ENCODE measurements at regions not wholly inside any gene's neighbourhood (a gene's known extent, or its start where the extent isn't known, plus 50 kb on each side); places are given as distances from the start of the nearest gene placed in this dataset.

GRCh38 chr13:79680485-79680884 lies 199.5 kb downstream of the NDFIP2 start:
- no peak for DNase-seq

- DNase-seq, result no peak
Observed at GRCh38 chr13:79679334-79679733, 198.4 kb downstream of the NDFIP2 start.

- DNase-seq, result no peak
Observed at GRCh38 chr13:79678100-79678499, 197.1 kb downstream of the NDFIP2 start.

DNA sequence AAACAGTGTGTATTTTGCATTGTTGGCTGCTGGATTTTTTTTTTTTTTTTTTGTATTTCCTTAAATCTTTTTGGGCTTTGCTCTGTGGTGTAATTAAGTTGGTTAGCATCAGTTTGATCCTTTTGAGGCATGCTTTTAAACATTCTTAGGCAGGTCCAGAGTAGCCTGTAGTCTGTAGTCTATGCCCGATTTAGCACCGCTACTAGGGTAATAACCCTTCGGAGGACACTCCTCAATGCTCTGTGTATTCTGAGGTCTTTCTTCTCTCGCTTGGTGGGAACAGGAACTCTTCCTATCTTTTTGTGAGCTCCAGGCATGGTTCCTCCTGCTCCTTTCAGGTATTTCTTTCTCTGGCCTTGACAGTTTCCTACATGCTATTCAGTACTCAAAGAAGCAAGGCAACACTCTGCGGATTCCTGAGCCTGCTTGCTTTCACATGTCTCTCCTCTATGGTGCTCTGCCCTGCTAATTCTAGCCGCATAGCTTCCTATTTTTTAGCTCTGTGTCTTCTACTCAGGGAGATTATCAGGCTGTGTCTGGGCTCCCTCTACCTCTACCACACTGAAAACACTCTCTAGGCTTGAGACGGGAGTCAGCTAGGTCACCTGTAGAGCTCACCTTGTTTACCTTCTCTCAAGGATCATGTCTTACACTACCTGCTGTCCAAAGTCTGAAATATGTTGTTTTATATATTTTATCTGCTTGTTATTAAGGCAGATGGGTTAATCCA lies 195.1 kb downstream of the NDFIP2 start:
- DNase-seq, result no peak

- DNase-seq, result no peak
Observed at GRCh38 chr13:79674765-79675515, 194.0 kb downstream of the NDFIP2 start.

- DNase-seq, result no peak
Observed at GRCh38 chr13:79673993-79674377, 193.0 kb downstream of the NDFIP2 start.

GRCh38 chr13:79673310-79673992 lies 192.5 kb downstream of the NDFIP2 start:
- no peak for DNase-seq

- DNase-seq, result no peak
Observed at GRCh38 chr13:79671420-79671819, 190.5 kb downstream of the NDFIP2 start.

DNA sequence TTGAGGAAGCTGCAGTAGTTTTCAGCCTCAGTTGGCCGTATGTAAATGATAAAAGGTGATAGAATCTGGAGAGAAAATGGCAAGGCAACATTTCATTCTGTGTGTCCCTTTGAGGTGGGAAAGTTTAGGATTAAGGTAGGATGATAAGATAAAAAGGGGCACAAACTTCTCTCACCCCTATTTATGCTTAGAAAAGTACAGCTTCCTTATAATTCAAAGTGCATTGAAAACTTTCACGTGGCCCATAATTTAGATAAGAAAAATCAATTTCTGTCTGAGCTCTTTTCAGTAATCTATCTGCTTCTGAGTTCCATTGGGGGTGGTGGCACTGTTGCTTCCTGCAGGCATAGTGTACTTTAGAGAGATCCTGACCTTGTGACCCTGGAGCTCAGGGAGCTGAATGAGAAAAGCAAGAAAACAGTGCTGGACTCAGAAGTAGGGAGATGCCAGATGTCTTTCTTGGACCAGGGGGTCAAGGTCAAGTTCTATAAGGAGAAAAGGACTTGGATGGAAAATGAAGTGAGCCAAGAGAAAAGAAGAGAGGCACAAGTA lies 187.3 kb downstream of the NDFIP2 start:
- DNase-seq, result no peak

GRCh38 chr13:79667771-79668170 lies 186.8 kb downstream of the NDFIP2 start:
- no peak for DNase-seq

DNA sequence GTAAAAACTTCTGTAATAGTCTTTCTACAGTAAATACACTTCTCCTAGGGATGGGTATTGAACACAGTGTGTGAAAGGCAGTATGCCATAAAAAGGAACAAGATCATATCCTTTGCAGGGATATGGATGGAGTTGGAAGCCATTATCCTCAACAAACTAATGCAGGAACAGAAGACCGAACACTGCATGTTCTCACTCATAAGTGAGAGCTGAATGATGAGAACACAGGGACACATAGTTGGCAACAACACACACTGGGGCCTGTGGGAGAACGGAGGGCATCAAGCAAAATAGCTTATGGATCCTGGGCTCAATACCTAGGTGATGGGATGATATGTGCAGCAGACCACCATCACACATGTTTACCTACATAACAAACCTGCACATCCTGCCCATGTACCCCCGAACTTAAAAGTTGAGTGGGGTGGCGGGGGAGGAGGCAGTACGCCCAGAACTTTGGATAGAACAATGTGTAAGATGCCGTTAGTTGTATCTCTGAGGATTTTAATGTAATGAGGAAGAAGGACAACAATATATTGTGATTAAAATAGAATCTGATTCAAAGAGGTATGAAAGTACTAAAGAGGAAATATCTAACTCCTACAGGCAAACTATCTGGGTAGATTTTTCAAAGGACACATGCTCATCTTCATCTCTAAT lies 183.2 kb downstream of the NDFIP2 start:
- DNase-seq, result no peak

- no peak for DNase-seq
Observed at GRCh38 chr13:79663435-79663834, 182.5 kb downstream of the NDFIP2 start.

DNA sequence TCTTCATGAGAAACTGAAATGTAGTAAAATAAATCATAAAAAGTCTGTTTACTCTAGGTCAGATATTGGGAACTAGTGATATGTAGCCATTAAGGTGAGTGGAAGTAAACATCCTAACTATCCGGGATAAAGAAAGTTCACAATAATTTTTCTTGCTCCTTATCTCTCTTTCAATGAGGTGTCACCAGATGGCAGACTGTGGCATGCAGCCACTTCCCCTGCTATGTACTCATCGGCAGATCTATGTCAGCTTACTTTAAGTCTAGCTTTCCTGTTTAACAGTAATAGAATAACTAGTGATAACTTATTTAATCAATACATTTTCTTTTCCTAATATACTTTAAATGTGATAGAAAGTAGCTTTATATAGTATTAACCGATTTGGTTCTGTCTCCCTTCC lies 181.9 kb downstream of the NDFIP2 start:
- DNase-seq, result no peak

GRCh38 chr13:79660361-79660760 lies 179.4 kb downstream of the NDFIP2 start:
- DNase-seq, result no peak

- no peak for DNase-seq
Observed at GRCh38 chr13:79659121-79659521, 178.2 kb downstream of the NDFIP2 start.

GRCh38 chr13:79658333-79658975 lies 177.5 kb downstream of the NDFIP2 start:
- no peak for DNase-seq

- DNase-seq, result no peak
Observed at GRCh38 chr13:79655509-79655908, 174.6 kb downstream of the NDFIP2 start.

DNA sequence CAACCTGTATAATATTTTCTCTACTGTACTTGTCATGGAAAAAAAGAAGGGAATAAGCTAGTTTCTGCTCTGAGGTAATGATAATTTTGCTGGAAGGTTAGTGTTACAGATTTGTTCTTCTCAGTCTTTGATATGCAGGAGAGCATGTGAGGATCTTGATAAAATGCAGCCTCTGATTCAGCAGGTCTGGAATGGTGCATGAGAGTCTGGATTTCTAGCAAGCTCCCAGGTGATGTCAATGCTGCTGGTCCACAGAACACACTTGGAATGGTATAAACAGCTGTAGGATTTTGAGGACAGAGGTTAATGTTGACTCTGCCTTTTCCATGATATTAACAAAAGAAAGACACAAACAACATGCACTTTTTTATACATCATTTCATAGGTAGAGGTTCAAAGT lies 173.6 kb downstream of the NDFIP2 start:
- DNase-seq, result no peak

GRCh38 chr13:79650688-79651087 lies 169.7 kb downstream of the NDFIP2 start:
- no peak for DNase-seq

DNA sequence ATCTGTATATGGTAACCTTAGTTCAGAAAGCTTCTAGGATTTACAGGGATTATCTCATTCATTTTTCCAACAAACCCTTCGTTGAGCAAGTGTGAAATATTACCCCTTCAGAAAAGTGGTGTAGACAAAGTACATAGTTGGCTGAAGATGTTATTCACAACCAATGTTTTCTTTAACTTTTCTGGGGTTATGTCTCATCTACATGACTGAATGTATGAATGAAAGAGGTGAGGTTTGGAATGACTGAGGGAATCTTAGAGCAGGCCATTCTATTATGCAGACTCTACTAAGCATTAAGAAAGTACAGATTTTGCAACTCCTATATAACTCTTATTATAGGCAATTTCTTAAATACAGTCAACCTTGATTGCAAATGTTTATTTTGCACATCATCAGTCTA lies 167.2 kb downstream of the NDFIP2 start:
- DNase-seq, result no peak

DNA sequence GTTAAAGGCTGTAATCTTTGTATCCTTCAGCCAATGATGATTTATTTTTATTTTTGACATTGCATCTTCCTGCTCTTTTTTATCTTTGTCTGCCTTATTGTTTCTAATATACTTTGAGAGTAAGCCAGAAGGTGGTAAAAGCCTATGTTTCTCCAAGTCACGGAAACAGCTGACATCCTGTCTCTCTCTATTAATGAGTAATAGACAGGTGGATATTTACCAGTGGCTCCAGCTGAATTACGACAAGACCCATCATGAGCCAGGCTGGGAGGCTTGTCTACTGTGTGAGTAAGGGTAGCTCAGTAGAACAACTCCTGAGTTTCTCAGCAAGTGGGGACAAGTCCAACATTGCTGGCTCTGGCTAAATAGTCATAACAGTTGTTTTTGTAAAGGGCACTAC lies 166.6 kb downstream of the NDFIP2 start:
- no peak for DNase-seq

DNA sequence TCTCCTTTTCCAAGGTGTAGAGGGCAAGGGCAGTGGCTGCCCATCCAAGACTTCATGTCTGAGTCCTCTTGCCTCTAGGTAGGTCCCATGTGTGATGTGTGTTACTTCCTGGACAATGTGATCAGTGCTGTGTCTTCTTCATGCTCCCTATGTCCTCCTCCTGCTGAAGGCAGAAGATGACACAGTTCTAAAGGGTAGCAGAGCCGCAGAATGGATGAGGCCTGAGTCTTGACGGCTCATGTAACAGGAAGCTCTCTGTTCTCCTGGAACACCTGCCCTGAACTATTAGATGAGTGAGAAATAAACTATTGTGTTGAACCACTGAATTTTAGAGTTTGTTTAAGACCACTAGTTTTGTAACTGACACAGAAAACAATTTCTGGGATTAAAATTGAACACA lies 165.9 kb downstream of the NDFIP2 start:
- DNase-seq, result no peak

GRCh38 chr13:79645569-79645968 lies 164.6 kb downstream of the NDFIP2 start:
- no peak for DNase-seq
